H1 (cell line): ENCODE measurements at regions not wholly inside any gene's neighbourhood (a gene's known extent, or its start where the extent isn't known, plus 50 kb on each side); places are given as distances from the start of the nearest gene placed in this dataset.

ENCODE experiments used
- CTCF ChIA-PET: fragments of 300-600 bp; sonication (Branson Sonifier 250); formaldehyde crosslinking; loops from one replicate; lab custom pipeline; 2021; ENCODE audit not compliant: partially characterized antibody; lab: Charles Lee
- POLR2A ChIA-PET: fragments of 300-600 bp; sonication (Branson Sonifier 250); formaldehyde crosslinking; loops from one replicate; lab custom pipeline; 2021; ENCODE audit warnings: inconsistent platforms; ENCODE audit not compliant: partially characterized antibody; lab: Charles Lee
- DNase-seq, 2 experiments: peaks; one replicate each; pipeline versions ENCODE4 v3.0.0 to v3.0.0-alpha.2; 2010 to 2022; ENCODE audit warnings: low spot score in 2 of 2, low read depth in 1 of 2, mixed read lengths in 1 of 2
- FAIRE-seq: peaks from 2 replicates; lab custom pipeline; 2011; peaks lifted over from hg19 to GRCh38; lab: Jason Lieb, UNC
- H2AFZ ChIP-seq: 2 replicates; pipeline ENCODE4 v1.8.1; 2012; ENCODE audit warnings: low read length, inconsistent platforms
- H2AK5ac ChIP-seq: 2 replicates; pipeline ENCODE4 v1.6.1; 2013; ENCODE audit warnings: low read depth, low read length
- H2BK120ac ChIP-seq: replicated peaks from 2 replicates; pipeline ENCODE3; 2013; ENCODE audit warnings: low read depth, low read length, inconsistent platforms
- H2BK12ac ChIP-seq: 2 replicates; pipeline ENCODE4 v1.6.1; 2013; ENCODE audit warnings: low read depth, low read length
- H2BK15ac ChIP-seq: 2 replicates; pipeline ENCODE4 v1.6.1; 2013; ENCODE audit warnings: low read length
- H2BK20ac ChIP-seq: 2 replicates; pipeline ENCODE4 v1.6.1; 2013; ENCODE audit warnings: low read length
- H2BK5ac ChIP-seq: 2 replicates; pipeline ENCODE4 v1.6.1; 2013; ENCODE audit warnings: low read depth, low read length
- H3K14ac ChIP-seq: 2 replicates; pipeline ENCODE4 v1.6.1; 2013; ENCODE audit warnings: inconsistent platforms; ENCODE audit not compliant: insufficient read length
- H3K18ac ChIP-seq: 2 replicates; pipeline ENCODE4 v1.6.1; 2013; ENCODE audit warnings: low read length; ENCODE audit errors: extremely low read depth
- H3K23ac ChIP-seq: 2 replicates; pipeline ENCODE4 v1.6.1; 2013; ENCODE audit warnings: inconsistent platforms; ENCODE audit not compliant: insufficient read length
- H3K23me2 ChIP-seq: 2 replicates; pipeline ENCODE4 v1.6.1; 2013; ENCODE audit warnings: low read depth, low read length
- H3K27ac ChIP-seq: 2 replicates; pipeline ENCODE4 v1.6.1; 2011; ENCODE audit warnings: low read depth, low read length, inconsistent platforms
- H3K27me3 ChIP-seq, 4 experiments: replicated peaks in 1 of 4; 1 replicate in 1 of 4; 2 replicates in 3 of 4; pipeline versions ENCODE4 v1.6.1 to v1.8.1; 2011 to 2013; ENCODE audit warnings: low read length in 3 of 4, mild to moderate bottlenecking in 3 of 4, inconsistent platforms in 2 of 4, mixed read lengths in 2 of 4, moderate library complexity in 1 of 4; ENCODE audit not compliant: control insufficient read depth in 3 of 4, insufficient read depth in 3 of 4; ENCODE audit errors: extremely low read depth in 1 of 4
- H3K36me3 ChIP-seq, 4 experiments: 2 replicates each; pipeline versions ENCODE4 v1.6.1 to v1.8.1; 2011 to 2013; ENCODE audit warnings: mild to moderate bottlenecking in 4 of 4, low read length in 3 of 4, moderate library complexity in 2 of 4, control low read depth in 1 of 4, inconsistent platforms in 1 of 4; ENCODE audit not compliant: insufficient read depth in 4 of 4, control insufficient read depth in 2 of 4
- H3K4ac ChIP-seq: replicated peaks from 2 replicates; pipeline ENCODE3; 2013; ENCODE audit warnings: low read length, low read depth, mixed read lengths, inconsistent platforms; ENCODE audit not compliant: insufficient read length
- H3K4me1 ChIP-seq, 4 experiments: replicated peaks in 1 of 4; 1 replicate in 1 of 4; 2 replicates in 3 of 4; pipeline versions ENCODE4 v1.6.1 to v1.8.1; 2011 to 2013; ENCODE audit warnings: low read length in 3 of 4, inconsistent platforms in 2 of 4, mixed read lengths in 1 of 4; ENCODE audit not compliant: insufficient read depth in 4 of 4, control insufficient read depth in 3 of 4
- H3K4me2 ChIP-seq, 2 experiments: 2 replicates each; pipeline versions ENCODE4 v1.6.1 to v1.8.1; 2011 to 2013; ENCODE audit warnings: low read depth in 2 of 2, low read length in 2 of 2, control low read depth in 1 of 2, inconsistent platforms in 1 of 2, mild to moderate bottlenecking in 1 of 2; ENCODE audit not compliant: insufficient read depth in 1 of 2
- H3K4me3 ChIP-seq, 4 experiments: fragments of 200-600, 300-600 bp in 1 of 4; sonication (generic), shearing (Covaris generic), sonication (Bioruptor Twin) in 1 of 4; 2 replicates each; pipeline versions ENCODE4 v1.5.1 to v1.8.1; 2011 to 2016; ENCODE audit warnings: low read length in 4 of 4, low read depth in 3 of 4, control low read depth in 2 of 4, inconsistent platforms in 2 of 4, mild to moderate bottlenecking in 2 of 4, mixed read lengths in 1 of 4, moderate library complexity in 1 of 4; ENCODE audit not compliant: insufficient read depth in 2 of 4; ENCODE audit errors: extremely low read depth in 1 of 4
- H3K56ac ChIP-seq: replicated peaks from 2 replicates; pipeline ENCODE3; 2013; ENCODE audit warnings: low read depth, mild to moderate bottlenecking, mixed read lengths, low read length, inconsistent platforms; ENCODE audit not compliant: insufficient read length
- H3K79me1 ChIP-seq: 2 replicates; pipeline ENCODE4 v1.6.1; 2013; ENCODE audit warnings: low read depth, low read length, control low read depth
- H3K79me2 ChIP-seq, 2 experiments: 2 replicates each; pipeline versions ENCODE4 v1.6.1 to v1.8.1; 2012 to 2013; ENCODE audit warnings: low read length in 2 of 2, mild to moderate bottlenecking in 2 of 2, inconsistent platforms in 1 of 2; ENCODE audit not compliant: insufficient read depth in 2 of 2, control insufficient read depth in 1 of 2
- H3K9ac ChIP-seq, 4 experiments: replicated peaks in 1 of 4; 1 replicate in 1 of 4; 2 replicates in 3 of 4; pipeline versions ENCODE4 v1.6.1 to v1.8.1; 2011 to 2013; ENCODE audit warnings: low read depth in 3 of 4, low read length in 3 of 4, control low read depth in 2 of 4, mild to moderate bottlenecking in 2 of 4, moderate library complexity in 2 of 4, inconsistent platforms in 1 of 4; ENCODE audit errors: extremely low read depth in 1 of 4
- H3K9me3 ChIP-seq, 2 experiments: 2 replicates each; pipeline versions ENCODE4 v1.6.1 to v1.8.1; 2012 to 2013; ENCODE audit warnings: mild to moderate bottlenecking in 2 of 2, moderate library complexity in 2 of 2, control low read depth in 1 of 2, inconsistent platforms in 1 of 2, low read depth in 1 of 2, low read length in 1 of 2, mixed read lengths in 1 of 2; ENCODE audit not compliant: insufficient read depth in 2 of 2
- H4K20me1 ChIP-seq, 2 experiments: replicated peaks in 1 of 2; 2 replicates each; pipeline versions ENCODE3 to v1.8.1; 2011 to 2013; ENCODE audit warnings: inconsistent platforms in 2 of 2, low read length in 2 of 2, mild to moderate bottlenecking in 1 of 2; ENCODE audit not compliant: insufficient read depth in 2 of 2, control insufficient read depth in 1 of 2
- H4K5ac ChIP-seq: 2 replicates; pipeline ENCODE4 v1.6.1; 2013; ENCODE audit warnings: low read length, low read depth, mixed read lengths, inconsistent platforms; ENCODE audit not compliant: insufficient read length
- H4K8ac ChIP-seq: 2 replicates; pipeline ENCODE4 v1.8.0; 2013; ENCODE audit warnings: mild to moderate bottlenecking, moderate library complexity, low read length, inconsistent platforms; ENCODE audit not compliant: insufficient read depth; ENCODE audit errors: extremely low read depth
- H4K91ac ChIP-seq: replicated peaks from 2 replicates; pipeline ENCODE3; 2013; ENCODE audit warnings: low read length, mixed read lengths, inconsistent platforms; ENCODE audit not compliant: insufficient read length
- GABPA ChIP-seq: IDR thresholded peaks from 2 replicates; pipeline ENCODE4 v1.6.1; 2011; ENCODE audit warnings: mild to moderate bottlenecking, low read length, moderate library complexity, borderline replicate concordance; ENCODE audit not compliant: insufficient read depth
- HDAC6 ChIP-seq: IDR thresholded peaks from one replicate; pipeline ENCODE4 v1.7.1; 2012; ENCODE audit warnings: low read depth, mild to moderate bottlenecking, inconsistent platforms, low read length, moderate library complexity
- POU5F1 ChIP-seq: IDR thresholded peaks from 2 replicates; pipeline ENCODE4 v1.6.1; 2011; ENCODE audit warnings: low read depth, mild to moderate bottlenecking, low read length, moderate library complexity
- ZNF274 ChIP-seq: IDR thresholded peaks from 2 replicates; pipeline ENCODE4 v1.7.0; 2012; ENCODE audit warnings: low read length, borderline replicate concordance; ENCODE audit errors: extremely low read depth
- WGBS, 2 experiments: shearing (Covaris generic) in 1 of 2; methylation state at CpG; one replicate each; pipeline versions ENCODE4 v1.1.6 to v1.1.7; 2013 to 2015; ENCODE audit warnings: low lambda C conversion rate in 2 of 2, mixed read lengths in 2 of 2, inconsistent platforms in 1 of 2, low coverage in 1 of 2, missing lambda C conversion rate in 1 of 2; ENCODE audit not compliant: insufficient replicate concordance in 2 of 2, insufficient coverage in 1 of 2, insufficient read length in 1 of 2; ENCODE audit errors: extremely low coverage in 1 of 2, missing lambda C conversion rate in 1 of 2; 5-methylcytosine and 5-hydroxymethylcytosine counted together

GRCh38 chr4:66443008-66443407 is 772.7 kb upstream of the EPHA5 start:
- no peak overlapping the region for H2BK20ac ChIP-seq
- H3K9ac ChIP-seq: no peak overlapping the region
- H3K4me2 ChIP-seq: no peak overlapping the region
- H3K4me3 ChIP-seq: no peak overlapping the region
- no peak overlapping the region for H3K4ac ChIP-seq
- no peaks in the 10 kb centered on the region for H3K23me2 ChIP-seq
- H4K20me1 ChIP-seq: no peaks in the 10 kb centered on the region
- H2BK5ac ChIP-seq: no peak overlapping the region
- no peaks in the 10 kb centered on the region for H3K36me3 ChIP-seq
- H2AFZ ChIP-seq: no peak overlapping the region
- no peak overlapping the region for H2BK12ac ChIP-seq
- FAIRE-seq: no peak
- H3K27ac ChIP-seq: no peak overlapping the region
- no peak overlapping the region for H2BK120ac ChIP-seq
- no peak overlapping the region for H4K91ac ChIP-seq
- no peak for DNase-seq
- POLR2A ChIA-PET: no interaction called here
- no peaks in the 10 kb centered on the region for H3K27me3 ChIP-seq
- WGBS, 2 experiments: 96% methylated on average over 3 of the region's 3 CpGs; no CpG with 5 or more reads in 1 of the 2 experiments
- CTCF ChIA-PET: no interaction called here
- no peak overlapping the region for H2AK5ac ChIP-seq
- H3K14ac ChIP-seq: no peak overlapping the region
- H2BK15ac ChIP-seq: no peak overlapping the region
- no peak overlapping the region for H4K8ac ChIP-seq
- H3K18ac ChIP-seq: no peak overlapping the region
- no peaks in the 10 kb centered on the region for H3K4me1 ChIP-seq
- H3K79me1 ChIP-seq: no peaks in the 10 kb centered on the region
- H3K79me2 ChIP-seq: no peaks in the 10 kb centered on the region
- no peaks in the 10 kb centered on the region for H3K9me3 ChIP-seq
- H4K5ac ChIP-seq: no peak overlapping the region
- H3K56ac ChIP-seq: no peak overlapping the region
- no peak overlapping the region for H3K23ac ChIP-seq
- no peak for TF ChIP-seq HDAC6
- TF ChIP-seq ZNF274: no peak
- TF ChIP-seq GABPA: no peak
- TF ChIP-seq POU5F1: no peak
